ENCODE measurements at regions not wholly inside any gene's neighbourhood (a gene's known extent, or its start where the extent isn't known, plus 50 kb on each side); places are given as distances from the start of the nearest gene placed in this dataset.

DNA sequence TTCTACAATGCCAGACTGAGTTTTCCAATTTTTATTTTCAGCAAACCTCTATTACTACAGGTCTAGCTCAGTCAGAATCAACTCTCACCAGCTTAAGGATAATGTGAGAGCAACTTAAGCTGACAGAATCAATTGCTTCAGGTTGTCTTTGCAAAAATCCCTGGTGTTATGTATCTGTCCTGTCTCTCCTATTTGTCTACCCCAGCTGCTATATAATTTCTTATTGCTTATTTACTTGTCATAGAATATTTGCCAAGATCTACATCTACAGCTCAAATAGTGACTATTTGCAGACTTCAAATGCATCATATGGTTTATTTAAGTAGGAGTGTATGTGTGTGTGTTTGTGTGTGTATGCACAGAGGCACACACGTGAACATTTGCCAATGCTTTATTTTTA is 54.1 kb downstream of the FOXG1 start:
- intact Hi-C loops (cut with micrococcal nuclease), result no loop called here
- Mint-ChIP-seq H3K4me1 (ENCODE audit: insufficient read depth, unreplicated experiment) (no peaks in the 10 kb centered on the region), H3K27ac (ENCODE audit: low read depth, unreplicated experiment) (no peak overlapping the region), H3K36me3 (ENCODE audit: insufficient read depth, unreplicated experiment) (no peaks in the 10 kb centered on the region), H3K27me3 (ENCODE audit: insufficient read depth, unreplicated experiment) (peaks cover 34% of the 10 kb centered on the region), H3K9me3 (ENCODE audit: unreplicated experiment) (peaks cover 7% of the 10 kb centered on the region), H3K4me3 (ENCODE audit: unreplicated experiment) (no peak overlapping the region)
- POLR2A ChIA-PET, result no interaction called here
- no peak for DNase-seq (ENCODE audit: unreplicated experiment)
- TF ChIP-seq, protein P1, sequence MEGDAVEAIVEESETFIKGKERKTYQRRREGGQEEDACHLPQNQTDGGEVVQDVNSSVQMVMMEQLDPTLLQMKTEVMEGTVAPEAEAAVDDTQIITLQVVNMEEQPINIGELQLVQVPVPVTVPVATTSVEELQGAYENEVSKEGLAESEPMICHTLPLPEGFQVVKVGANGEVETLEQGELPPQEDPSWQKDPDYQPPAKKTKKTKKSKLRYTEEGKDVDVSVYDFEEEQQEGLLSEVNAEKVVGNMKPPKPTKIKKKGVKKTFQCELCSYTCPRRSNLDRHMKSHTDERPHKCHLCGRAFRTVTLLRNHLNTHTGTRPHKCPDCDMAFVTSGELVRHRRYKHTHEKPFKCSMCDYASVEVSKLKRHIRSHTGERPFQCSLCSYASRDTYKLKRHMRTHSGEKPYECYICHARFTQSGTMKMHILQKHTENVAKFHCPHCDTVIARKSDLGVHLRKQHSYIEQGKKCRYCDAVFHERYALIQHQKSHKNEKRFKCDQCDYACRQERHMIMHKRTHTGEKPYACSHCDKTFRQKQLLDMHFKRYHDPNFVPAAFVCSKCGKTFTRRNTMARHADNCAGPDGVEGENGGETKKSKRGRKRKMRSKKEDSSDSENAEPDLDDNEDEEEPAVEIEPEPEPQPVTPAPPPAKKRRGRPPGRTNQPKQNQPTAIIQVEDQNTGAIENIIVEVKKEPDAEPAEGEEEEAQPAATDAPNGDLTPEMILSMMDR (IDR thresholded peaks at IDR 0.05; ENCODE audit: unreplicated experiment), result no peak
- no TSS peak for BruUV-seq (replicated peaks)
- CTCF ChIA-PET, result no interaction called here

DNA sequence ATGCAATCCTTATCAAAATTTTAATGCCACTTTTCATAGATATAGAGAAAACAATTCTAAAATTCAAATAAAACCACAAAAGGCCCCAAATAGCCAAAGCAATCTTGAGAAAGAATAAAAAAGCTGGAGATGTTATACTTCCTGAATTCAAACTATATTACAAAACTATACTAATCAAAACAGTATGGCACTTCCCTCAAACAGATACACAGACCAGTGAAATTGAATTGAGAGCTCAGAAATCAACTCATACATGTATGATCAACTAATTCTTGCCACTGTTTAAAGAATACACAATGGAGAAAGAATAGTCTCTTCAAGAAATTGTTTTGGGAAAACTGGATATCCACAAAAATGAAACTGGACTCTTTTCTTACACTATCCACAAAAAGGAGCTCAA is 55.4 kb downstream of the FOXG1 start:
- TF ChIP-seq, protein P1 (IDR thresholded peaks at IDR 0.05; ENCODE audit: unreplicated experiment), result no peak
- Mint-ChIP-seq H3K9me3 (ENCODE audit: unreplicated experiment) (peaks cover 7% of the 10 kb centered on the region), H3K27ac (ENCODE audit: low read depth, unreplicated experiment) (no peak overlapping the region), H3K27me3 (ENCODE audit: insufficient read depth, unreplicated experiment) (peaks cover 47% of the 10 kb centered on the region), H3K4me3 (ENCODE audit: unreplicated experiment) (no peak overlapping the region), H3K36me3 (ENCODE audit: insufficient read depth, unreplicated experiment) (no peaks in the 10 kb centered on the region), H3K4me1 (ENCODE audit: insufficient read depth, unreplicated experiment) (no peaks in the 10 kb centered on the region)
- ChIA-PET POLR2A (interaction anchor here (0.7 kb wide), 1 partner anchor 36 kb away, joined by 3 read pairs; no protein-coding TSS in a partner anchor), CTCF (interaction anchor here (0.6 kb wide), 1 partner anchor 528 kb away, joined by 4 read pairs; no protein-coding TSS in a partner anchor)
- intact Hi-C loops (cut with micrococcal nuclease), result no loop called here
- BruUV-seq (replicated peaks), result no TSS peak
- DNase-seq (ENCODE audit: unreplicated experiment), result no peak

DNA sequence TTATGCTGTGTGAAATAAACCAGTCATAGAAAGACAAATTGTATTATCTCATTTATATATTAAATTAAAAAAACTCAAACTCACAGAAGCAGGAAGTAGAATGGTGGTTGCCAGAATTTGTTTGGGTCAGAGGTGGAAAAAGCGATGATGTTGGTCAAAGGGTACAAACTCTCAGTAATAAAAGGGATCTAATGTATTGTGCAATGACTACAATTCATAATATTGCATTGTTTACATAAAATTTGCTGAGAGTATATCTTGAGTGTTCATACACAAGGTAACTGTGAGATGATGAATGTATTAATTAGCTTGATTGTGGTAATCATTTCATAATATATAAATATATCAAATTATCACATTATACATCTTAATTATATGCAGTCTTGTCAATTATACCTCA is 56.7 kb downstream of the FOXG1 start:
- H3K27ac Mint-ChIP-seq (ENCODE audit: low read depth, unreplicated experiment), result no peak overlapping the region
- H3K4me1 Mint-ChIP-seq (ENCODE audit: insufficient read depth, unreplicated experiment), result no peaks in the 10 kb centered on the region
- no TSS peak for BruUV-seq (replicated peaks)
- H3K36me3 Mint-ChIP-seq (ENCODE audit: insufficient read depth, unreplicated experiment), result no peaks in the 10 kb centered on the region
- TF ChIP-seq, protein P1 (IDR thresholded peaks at IDR 0.05; ENCODE audit: unreplicated experiment), result no peak
- peaks cover 7% of the 10 kb centered on the region for H3K9me3 Mint-ChIP-seq (ENCODE audit: unreplicated experiment)
- ChIA-PET CTCF (no interaction called here), POLR2A (no interaction called here)
- no peak for DNase-seq (ENCODE audit: unreplicated experiment)
- peaks cover 60% of the 10 kb centered on the region for H3K27me3 Mint-ChIP-seq (ENCODE audit: insufficient read depth, unreplicated experiment)
- intact Hi-C loops (cut with micrococcal nuclease), result no loop called here
- H3K4me3 Mint-ChIP-seq (ENCODE audit: unreplicated experiment), result no peak overlapping the region

DNA sequence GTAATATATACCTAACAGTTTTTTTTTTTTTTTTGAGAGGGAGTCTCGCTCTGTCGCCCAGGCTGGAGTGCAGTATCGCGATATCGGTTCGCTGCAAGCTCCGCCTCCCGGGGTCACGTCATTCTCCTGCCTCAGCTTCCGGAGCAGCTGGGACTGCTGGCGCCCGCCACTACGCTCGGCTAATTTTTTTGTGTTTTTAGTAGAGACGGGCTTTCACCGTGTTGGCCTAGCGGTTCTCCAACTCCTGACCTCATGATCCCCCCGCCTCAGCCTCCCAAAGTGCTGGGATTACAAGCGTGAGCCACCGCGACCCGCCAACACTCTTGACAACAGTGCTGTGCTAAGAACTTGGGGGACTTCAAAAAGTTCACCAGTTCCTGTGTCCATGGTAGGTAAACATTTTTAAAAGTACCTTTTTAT is 63.5 kb downstream of the FOXG1 start:
- TF ChIP-seq, protein P1 (IDR thresholded peaks at IDR 0.05; ENCODE audit: unreplicated experiment), result no peak
- ChIA-PET POLR2A (no interaction called here), CTCF (no interaction called here)
- Mint-ChIP-seq H3K27me3 (ENCODE audit: insufficient read depth, unreplicated experiment) (peaks cover 90% of the 10 kb centered on the region), H3K9me3 (ENCODE audit: unreplicated experiment) (no peaks in the 10 kb centered on the region), H3K4me3 (ENCODE audit: unreplicated experiment) (no peak overlapping the region), H3K36me3 (ENCODE audit: insufficient read depth, unreplicated experiment) (no peaks in the 10 kb centered on the region), H3K27ac (ENCODE audit: low read depth, unreplicated experiment) (no peak overlapping the region), H3K4me1 (ENCODE audit: insufficient read depth, unreplicated experiment) (no peaks in the 10 kb centered on the region)
- intact Hi-C loops (cut with micrococcal nuclease), result no loop called here
- DNase-seq (ENCODE audit: unreplicated experiment), result no peak
- no TSS peak for BruUV-seq (replicated peaks)
